NCI-H748 treated with DMSO at 0.1 percent for 48 hours (cell line): ENCODE measurements at regions not wholly inside any gene's neighbourhood (a gene's known extent, or its start where the extent isn't known, plus 50 kb on each side); places are given as distances from the start of the nearest gene placed in this dataset.

ENCODE experiments used
- DNase-seq: peaks from one replicate; lab custom pipeline; 2025; lab: John Stamatoyannopoulos, UW

DNA sequence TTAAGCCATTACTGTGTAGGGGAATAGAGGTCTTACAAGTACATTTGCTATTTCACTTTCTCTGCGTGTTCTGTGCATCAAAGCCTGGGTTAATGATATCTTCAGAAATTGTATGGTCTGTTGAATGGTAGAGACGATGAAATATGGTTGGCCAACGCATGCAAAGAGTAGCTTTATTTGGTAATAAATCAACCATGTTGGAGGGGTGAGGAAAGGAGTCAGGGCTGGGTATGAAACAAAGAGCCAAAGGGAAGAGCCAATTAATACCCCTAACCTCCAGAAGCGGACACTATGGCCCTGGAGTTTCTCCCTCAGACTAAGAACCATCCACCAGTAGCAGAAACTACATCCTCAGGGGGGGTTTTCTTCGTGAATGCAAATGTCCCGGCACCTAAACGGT is 1974.0 kb upstream of the WWC1 start:
- DNase-seq, result no peak

DNA sequence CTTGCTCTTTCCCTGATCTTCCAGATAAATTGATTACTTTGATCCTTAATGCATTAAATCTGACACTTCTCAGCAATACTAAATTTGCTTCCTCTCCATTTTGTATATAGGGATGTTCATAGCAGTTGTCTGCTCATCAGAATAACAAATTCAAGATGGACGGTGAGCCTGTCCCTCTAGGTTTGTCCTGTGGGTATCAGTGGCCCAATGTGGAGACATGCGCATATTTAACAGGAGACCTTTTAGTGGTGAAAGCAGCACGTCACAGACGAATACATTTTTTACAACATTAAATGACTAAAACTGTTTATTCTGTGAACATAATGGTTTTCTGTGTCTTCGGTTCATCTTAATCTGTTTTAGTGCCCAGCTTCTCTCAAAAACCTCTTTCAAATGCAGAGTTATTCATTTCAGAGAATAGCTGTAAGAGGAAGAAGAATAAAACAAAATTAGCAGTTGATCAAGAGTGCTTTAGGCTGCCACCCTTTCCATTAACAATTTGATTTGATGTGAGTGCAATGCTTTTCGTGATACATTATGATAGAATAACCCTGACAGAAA is 1970.4 kb upstream of the WWC1 start:
- no peak for DNase-seq

DNA sequence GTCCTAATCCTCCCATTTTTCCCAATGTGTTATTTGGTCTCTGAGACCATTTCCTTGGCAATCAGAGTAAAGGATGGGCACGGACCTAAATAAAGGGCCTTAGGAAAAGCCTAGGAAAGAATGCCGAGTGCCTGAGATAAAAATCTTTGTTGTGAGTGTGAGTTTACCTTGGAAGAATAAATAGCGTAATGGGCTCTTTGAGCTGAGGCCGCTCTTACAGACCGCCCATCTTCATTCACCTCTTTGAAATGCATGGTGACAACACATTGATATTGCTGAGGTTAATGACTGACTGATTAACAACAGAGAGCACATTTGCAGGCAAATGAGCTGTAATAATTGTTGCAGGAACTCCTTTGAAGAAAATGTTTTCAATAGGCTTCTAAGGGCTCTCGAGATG is 1967.1 kb upstream of the WWC1 start:
- DNase-seq, result no peak

DNA sequence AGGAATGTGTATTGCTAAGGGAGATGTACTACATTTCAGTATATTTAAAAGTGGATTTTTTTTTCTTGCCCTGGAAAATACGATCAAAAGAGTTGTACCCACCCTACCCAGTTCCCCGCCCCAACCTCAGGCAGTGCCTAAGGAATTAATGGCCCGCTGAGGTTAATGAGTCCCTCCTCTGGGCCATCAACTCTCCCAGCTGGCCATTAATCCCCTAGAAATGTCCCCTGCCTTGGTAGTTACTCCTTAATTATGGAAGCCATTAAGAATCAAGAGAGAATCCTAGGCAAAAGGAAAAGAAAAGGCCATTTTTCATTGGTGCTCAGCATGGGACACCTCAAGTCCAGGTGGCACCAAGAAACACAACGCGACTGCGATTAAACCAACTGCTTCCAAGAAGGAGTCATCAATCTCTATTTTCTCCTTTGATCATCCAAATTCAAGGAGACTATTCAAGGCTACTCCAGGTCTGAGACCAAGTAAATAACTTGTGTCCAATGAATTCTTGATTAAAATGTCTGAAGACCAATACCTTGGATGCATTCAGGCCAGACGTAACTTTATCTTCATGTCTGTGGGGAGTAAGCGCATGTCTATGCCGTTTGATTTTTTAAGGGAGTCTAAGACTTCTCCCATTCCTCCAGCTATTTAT is 1962.2 kb upstream of the WWC1 start:
- no peak for DNase-seq

DNA sequence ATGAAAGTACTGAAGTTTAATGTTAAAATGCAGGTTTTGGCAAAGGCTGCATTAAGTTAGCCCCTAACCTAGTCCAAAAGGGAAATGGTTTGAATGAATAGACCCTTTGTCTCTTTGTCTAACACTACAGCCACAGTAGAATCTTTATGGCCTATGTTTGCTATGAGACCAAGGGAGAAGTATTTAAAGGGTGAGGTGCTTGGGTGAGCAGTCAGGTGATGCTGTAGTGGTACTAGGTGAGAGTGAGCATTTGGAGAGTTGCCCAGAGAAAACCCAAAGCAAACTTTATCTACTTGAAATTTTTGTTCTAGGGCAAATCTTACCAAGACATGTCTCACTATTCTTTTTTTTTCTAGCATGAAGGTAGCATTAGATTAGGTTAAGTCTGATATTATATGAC is 1961.4 kb upstream of the WWC1 start:
- no peak for DNase-seq

DNA sequence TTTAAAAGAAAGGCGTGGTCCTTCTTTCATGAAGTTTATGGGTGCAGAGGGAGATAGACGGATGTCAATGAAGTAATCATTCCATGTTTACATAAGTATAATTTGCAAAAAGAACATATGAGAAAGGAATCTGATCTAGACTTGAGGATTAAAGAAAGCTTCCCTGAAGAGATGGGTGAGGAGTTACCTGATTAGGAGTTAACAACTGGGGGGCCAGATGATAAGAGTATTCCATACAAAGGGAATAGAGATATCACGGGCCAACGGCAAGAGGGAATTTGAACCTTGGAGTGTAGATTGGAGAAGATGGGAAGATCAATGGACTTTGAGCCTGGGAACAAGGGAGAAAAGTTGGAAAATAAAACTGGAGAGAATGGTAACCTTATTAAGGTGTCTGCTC is 1959.9 kb upstream of the WWC1 start:
- no peak for DNase-seq

DNA sequence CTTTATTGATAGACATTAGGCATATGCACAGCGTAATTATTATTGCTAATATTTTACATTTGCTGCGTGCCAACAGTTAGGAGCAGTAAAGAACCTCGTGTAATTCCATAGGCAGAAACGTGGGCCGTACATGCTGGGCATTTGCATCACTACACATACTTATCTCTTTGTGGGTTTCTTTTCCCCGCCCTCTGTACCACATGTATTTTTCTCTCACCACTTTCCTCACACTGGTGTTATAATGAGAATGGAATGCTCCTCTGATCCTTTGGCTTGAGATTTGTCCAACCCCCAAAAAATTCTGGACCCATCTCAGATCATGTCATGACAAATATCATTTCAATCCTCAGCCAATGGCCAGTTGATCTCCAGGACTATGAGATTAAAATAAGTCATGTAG is 1952.6 kb upstream of the WWC1 start:
- DNase-seq, result no peak

DNA sequence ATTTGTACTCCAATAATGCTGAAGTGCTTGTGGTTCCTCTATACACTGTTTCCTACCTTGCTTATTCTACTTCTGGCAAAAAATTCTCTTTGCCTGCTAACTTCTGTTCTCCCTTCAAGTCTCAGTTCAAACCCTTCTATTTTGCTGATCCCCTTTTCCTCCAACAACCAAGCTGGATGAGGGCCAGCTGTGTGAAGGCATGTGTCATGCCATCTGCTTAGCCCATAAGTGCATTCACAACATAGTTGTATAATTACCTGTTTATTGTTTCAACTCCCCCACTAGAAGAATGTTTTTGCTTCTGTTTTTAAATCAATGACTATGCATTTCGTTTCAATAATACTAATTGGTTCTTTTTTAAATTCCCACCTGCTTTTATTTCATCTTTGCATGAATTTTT is 1951.4 kb upstream of the WWC1 start:
- DNase-seq, result no peak

DNA sequence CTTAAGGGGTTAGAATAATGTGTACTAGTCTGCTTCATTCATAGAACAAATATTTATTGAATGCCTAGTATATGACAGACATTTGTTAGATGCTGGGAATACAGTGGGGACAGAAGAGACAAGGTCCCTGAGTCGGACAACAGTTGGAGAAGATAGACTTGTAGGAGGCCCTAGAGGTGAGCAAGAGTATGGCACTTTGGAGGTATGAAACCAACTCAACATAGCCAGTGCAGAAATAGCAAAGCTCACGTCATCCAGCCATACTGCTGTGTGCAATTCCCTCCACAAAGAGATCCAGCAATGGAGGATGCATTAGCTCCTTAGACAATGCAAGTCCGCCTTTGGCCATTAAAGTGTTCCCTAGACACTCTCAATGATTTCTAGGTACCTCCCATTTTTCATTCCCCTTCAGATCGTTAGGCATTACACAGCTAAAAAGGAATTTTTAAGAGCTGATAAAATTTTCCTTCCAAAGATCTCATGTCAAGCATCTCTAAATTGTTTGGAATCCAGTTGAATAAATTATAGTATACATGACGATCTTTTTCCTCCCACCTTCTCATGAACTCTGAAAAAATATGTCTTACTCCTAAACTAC is 1949.6 kb upstream of the WWC1 start:
- no peak for DNase-seq

DNA sequence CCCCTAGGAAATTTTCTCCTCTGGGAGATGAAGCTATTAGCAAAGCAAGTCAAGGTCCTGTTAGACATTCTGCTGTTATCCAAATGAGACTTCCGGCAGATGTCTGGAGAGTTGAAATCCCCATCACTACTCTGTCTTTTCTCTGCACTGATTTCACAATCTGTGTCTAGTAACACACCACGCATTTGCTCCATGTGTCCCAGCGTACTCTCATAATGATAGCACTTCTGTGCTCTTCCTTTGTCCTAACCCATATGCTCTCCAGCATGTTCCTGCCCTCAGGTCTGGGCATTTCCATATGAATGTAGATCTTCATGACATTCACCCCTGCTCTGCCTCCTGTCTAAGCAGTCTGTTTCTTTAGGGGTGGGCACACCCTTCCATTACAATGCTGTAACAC is 1949.0 kb upstream of the WWC1 start:
- no peak for DNase-seq

DNA sequence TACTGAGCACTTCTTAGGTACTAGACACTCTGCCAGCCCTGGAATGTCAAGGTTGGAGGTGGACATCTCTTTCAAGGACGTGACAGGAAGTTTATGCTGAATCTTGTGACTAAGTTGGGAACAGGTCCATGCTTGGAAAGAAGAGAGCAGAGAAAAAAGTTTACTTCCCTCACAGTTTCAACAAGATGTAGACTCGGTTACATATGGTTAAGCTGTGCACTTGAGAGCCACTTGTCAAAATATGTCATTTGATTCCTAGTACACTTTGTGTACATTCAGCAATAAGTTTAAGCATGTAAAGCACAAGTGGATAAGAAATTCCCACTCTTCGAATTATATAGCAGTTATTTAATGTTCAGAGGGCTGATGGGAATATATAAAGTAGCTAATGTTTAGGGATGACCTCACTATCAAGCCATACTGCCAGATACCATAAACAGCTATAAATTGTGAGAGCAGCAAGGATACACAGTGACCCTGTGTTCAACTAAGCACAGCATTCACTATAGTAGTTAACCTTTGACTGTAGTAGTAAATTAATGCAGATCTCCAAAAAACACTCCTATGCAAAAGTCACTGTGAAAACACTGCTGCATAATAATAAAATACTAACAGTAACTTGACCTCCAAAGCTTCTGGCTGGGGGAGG is 1944.6 kb upstream of the WWC1 start:
- DNase-seq, result no peak

DNA sequence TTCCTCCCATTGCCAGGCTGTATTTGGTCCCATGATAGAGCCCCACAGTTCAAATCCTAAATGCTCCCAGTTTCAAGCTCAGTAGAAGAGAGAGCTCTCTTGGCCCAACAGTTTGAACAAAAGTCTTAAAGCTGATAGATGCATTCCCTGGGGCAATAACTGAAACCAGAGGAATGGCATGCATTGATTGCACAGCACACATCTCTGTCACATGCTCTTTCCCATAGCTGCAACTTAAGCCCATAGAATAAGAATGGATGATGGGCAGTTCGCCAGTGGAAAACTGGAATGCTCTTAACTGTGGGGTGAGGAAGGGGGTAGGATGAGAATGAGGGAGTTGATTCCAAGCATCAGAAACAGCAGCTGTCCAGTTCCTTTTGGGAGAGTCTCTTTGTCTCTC is 1942.4 kb upstream of the WWC1 start:
- DNase-seq, result no peak

DNA sequence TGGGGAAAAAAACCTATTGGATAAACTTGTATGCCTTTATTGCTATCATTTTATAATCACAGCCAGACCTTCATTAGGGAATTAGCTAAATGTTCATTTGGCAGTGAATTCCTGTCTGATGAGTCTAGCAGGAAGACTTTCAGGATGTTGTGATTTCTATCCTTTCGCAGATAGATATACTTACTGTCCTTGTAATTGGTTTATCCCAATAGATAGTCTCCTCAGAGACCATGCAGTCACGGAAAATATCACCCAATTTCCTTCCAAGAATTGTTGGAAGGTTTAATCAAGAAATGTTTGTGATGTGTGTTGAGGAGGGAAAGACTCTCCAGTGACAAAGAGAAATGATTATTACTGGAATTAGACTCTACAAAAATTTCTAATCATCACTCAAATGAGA is 1937.9 kb upstream of the WWC1 start:
- no peak for DNase-seq

DNA sequence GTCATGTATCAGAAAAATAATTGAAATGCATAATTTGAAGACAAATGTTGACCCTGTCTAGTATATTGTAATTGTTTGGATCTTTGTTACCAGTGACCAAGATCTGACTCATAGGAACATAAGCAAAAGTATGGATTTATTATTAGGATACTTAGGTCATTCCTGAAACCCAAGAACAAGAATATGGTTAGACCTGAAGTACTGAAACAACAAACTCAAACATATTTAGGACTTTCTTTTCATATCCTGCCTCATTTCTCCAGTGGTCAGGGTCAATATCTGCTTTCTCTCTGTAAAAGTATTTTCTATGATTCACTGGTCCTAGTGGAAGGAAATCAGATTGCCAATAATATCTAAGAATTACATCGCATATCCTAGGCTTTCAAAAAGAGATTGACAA is 1937.1 kb upstream of the WWC1 start:
- no peak for DNase-seq

DNA sequence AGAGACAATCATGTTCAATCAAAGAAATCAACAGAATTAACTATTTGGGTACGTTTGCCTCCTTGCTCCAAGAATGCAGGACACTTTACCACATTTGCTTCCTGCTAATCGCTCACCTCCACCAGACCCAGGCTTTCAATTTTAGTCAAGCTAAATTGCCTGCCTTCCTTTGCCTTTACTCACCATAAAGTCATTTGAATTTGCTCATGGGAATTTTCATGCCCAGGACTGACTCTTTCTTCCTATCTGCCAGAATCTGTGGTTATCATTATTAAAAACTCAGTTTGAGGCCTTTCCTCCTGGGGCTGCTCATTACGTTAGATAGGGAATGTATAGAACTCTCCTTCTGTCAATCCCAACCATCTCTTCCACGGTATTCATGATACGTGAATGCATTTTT is 1935.3 kb upstream of the WWC1 start:
- DNase-seq, result no peak

DNA sequence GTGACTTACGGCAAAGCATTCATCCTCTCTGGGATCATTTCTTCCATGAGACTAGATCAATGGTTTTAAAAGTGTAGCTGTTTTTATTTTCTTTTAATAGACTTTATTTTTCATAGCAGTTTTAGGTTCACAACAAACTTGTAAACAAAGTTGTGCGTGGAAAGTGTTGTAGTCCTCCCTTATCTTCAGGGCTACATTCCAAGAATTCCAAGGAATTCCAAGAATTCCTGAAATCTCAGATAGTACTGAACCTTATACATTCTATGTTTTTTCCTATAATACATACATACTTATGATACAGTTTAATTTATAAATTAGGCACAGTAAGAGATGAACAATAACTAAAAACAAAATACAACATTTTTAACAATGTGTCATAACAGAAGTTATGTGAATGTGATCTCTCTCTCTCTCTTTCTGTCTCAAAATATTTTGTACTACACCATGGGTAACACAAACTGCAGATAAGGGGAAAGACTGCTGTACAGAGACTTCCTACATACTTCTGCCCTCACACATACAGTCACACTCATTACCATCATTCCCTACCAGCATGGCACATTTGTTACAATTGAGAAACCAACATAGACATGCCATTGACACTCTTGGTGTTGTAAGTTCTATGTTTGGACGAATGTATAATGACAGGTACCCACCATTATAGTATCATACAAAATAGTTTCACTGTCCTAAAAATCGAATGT is 1933.2 kb upstream of the WWC1 start:
- no peak for DNase-seq

DNA sequence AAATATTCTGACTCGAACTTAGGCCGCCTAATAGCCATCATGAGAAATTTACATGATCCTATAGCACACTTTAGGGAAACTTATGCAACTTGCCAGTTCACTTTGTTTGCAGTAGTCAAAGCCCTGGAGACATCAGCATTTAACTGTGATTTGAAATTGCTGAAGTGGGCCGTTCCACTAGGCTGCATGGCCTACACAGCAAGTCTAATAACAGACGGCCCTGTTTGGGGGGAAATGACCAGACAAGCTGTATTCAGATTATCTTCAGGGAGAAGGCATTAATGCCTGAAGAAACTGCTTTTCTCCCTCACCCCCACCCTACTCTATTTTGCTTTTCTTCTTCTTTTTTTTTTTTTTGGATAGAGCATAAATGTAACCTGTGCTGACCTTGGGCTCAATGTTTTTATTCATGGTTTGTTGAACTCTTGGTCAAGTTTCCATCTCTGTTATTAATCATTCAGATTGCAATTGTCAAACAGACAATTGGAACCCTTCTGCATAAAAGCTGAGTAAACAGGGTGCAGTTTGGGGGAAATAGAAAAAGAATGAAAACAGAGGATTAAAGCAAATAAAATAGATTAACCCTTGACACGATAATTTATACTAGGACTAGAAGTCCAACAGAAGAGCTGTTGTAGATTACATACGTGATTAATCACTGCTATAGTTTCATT is 1928.2 kb upstream of the WWC1 start:
- no peak for DNase-seq

DNA sequence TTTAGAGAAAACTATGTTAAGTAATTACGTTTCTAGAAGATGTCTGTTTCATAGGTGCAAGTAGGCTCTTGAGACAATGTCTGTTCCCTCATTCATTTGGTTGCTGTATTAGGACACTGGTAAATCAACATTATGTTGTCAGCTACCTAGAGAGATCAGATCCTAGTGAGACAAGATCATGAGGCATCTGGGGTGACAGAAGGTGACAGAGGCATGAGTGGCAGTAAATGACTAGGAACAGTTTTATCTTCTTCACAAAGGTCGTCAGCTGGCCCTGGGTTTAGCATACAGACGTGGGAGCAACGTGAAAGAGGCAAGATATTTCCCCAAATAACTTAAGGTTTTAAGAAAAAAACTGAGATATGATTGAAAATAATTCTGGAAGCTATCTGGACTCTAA is 1926.3 kb upstream of the WWC1 start:
- no peak for DNase-seq

DNA sequence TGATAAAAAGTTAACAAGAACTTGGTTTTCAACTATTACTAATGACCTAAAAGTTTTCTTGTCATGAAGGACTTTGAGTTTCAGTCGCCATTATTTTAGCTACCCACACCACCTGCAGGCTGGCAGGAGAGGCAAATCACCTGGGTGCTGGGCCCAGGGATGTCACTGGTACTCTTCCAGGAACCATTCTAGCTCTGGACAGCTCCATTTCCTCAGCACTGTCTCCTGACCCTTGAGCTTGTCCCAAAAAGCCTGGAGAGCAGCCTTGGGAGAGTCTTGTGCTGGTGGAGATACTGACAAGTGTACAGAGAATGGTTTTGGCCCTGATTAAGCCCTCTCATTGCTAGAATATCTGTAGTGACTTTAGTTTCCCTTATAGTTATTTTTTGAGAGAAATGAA is 1924.1 kb upstream of the WWC1 start:
- no peak for DNase-seq

DNA sequence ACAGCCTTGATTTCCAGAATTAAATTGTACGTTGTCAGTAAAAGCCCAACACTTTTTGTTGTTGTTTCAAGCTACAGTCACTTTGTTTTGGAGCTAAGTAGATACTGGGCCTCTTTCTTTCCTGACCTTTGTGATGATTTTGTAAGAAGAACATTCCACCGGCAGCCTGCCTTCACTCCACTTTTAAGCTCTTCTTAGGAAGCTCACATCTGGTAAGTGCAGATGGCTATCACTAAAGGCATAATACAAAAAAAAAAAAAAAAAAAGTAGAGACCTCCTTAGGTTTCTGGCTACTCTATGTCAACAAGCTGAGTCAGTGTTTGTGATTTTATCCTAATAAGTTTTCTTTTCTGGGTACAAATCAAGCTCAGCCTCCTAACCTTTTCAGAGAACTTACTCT is 1922.1 kb upstream of the WWC1 start:
- DNase-seq, result no peak

DNA sequence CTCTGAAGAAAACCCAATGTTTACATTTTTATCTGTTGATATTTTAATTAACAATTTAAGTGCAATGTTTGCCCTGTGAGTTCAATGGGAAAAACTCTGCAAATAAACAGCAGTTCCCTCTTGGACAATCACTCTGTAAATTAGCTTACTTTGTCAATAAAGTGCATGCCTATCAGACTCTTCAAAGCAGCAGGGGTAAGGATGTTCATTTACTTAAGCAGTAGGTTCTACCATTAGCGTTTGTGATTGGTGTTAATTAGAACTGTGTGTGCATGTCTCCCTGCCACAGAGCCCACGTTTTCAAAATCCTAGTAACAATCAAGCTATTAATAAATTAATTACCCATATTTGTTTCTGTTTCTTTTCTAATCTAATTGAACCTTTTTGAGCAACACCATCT is 1921.6 kb upstream of the WWC1 start:
- peak; percentile 85 for DNase-seq

DNA sequence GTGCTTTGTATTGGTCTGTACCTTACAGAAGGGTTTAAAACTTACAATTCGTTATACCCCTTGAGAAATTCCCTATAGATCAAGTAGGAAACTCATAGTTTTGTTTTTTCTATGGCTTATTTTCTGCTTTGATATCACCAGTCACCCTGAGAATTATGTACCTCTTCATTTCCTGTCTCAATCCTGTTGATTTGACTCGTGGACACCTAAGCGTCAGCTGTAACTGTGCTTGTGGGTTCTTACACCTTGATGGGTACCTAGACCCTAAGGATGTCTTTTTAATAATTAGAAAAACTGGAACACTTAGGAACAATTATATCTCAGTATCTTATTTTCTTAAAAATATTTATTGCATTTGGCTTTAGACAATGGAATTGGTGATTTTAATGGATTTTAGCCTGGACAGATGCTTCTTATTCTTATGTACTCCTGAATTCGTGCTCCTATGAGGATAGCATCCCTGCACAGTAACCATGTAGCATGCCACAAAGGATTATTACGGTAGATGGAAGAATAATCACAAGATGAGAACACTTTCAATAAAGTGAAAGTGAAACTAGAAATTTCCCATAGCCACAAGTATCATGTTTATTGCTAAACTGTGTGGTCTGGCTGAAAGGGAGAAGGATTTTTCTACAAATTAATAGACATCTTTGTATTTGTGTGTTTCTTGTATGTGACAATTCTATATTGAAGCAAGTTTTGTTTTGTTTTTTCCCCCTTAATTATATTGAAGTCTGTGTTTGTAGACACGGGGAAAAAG is 1920.3 kb upstream of the WWC1 start:
- peak; percentile 11 for DNase-seq
